ENCODE measurements at regions not wholly inside any gene's neighbourhood (a gene's known extent, or its start where the extent isn't known, plus 50 kb on each side); places are given as distances from the start of the nearest gene placed in this dataset.

- TF ChIP-seq, protein P1, sequence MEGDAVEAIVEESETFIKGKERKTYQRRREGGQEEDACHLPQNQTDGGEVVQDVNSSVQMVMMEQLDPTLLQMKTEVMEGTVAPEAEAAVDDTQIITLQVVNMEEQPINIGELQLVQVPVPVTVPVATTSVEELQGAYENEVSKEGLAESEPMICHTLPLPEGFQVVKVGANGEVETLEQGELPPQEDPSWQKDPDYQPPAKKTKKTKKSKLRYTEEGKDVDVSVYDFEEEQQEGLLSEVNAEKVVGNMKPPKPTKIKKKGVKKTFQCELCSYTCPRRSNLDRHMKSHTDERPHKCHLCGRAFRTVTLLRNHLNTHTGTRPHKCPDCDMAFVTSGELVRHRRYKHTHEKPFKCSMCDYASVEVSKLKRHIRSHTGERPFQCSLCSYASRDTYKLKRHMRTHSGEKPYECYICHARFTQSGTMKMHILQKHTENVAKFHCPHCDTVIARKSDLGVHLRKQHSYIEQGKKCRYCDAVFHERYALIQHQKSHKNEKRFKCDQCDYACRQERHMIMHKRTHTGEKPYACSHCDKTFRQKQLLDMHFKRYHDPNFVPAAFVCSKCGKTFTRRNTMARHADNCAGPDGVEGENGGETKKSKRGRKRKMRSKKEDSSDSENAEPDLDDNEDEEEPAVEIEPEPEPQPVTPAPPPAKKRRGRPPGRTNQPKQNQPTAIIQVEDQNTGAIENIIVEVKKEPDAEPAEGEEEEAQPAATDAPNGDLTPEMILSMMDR (conservative IDR thresholded peaks at IDR 0.05; ENCODE audit: low read depth, low read length) = no peak
- no peak for TF ChIP-seq EZH2phosphoT487 (IDR thresholded peaks at IDR 0.05; ENCODE audit: borderline replicate concordance, low read length)
- no peak for TF ChIP-seq EZH2 (IDR thresholded peaks at IDR 0.05; ENCODE audit: low read length, unreplicated experiment)
These were observed 89.4 kb upstream of the TACR1 start for GRCh38 chr2:75288760-75289159.
